ENCODE measurements at regions not wholly inside any gene's neighbourhood (a gene's known extent, or its start where the extent isn't known, plus 50 kb on each side); places are given as distances from the start of the nearest gene placed in this dataset.
A peak's percentile ranks its signal among the peaks of the same experiment; 100 is the strongest.

DNA sequence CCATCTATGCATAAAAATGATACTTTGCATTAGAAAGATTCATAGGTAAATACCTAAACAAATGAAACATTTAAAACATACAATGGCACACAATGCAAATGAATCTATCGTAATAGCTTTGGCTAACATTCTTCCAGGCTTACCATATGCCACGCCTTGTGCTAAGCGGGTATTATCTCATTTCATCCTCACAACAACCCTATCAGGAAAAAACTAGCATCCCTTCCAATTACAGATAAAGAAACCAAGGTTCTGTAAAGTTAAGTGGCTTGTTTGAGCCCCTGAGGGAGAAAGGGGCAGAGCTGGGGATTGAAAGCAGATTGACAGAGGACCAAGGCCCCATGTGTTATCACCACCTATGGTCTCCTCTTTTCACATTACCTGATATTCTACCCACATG, 145.4 kb upstream of the ETAA1 start:
- no peak overlapping the region; the same call in 1 of the 2 replicates for H3K4ac ChIP-seq (ENCODE audit: low read depth, low read length)
- H3K9me1 ChIP-seq (ENCODE audit: insufficient read depth, low read length) = peaks cover 3% of the 10 kb centered on the region; the same call in 1 of the 2 replicates
- no peak overlapping the region for H3K4me2 ChIP-seq (ENCODE audit: low read depth, low read length)
- 0 out of 2 replicates have a peak overlapping the region, but pooled peaks have one; percentile 32 for H4K91ac ChIP-seq (ENCODE audit: insufficient read depth, low read depth, low read length)
- TF ChIP-seq CHD1 (IDR thresholded peaks at IDR 0.05; ENCODE audit: low read depth, low read length) (no peak), MAFK (IDR thresholded peaks at IDR 0.05; ENCODE audit: low read depth, low read length) (no peak), BHLHE40 (IDR thresholded peaks at IDR 0.05; ENCODE audit: low read depth, low read length) (no peak), RFX5 (IDR thresholded peaks at IDR 0.05; ENCODE audit: low read depth, low read length) (no peak), RAD21 (IDR thresholded peaks at IDR 0.05; ENCODE audit: low read length) (no peak), NFE2L2 (IDR thresholded peaks at IDR 0.05; ENCODE audit: low read depth, low read length) (no peak), CEBPB (IDR thresholded peaks at IDR 0.05; ENCODE audit: low read depth, low read length) (no peak), MAZ (IDR thresholded peaks at IDR 0.05; ENCODE audit: borderline replicate concordance, low read depth, low read length) (no peak), FOS (IDR thresholded peaks at IDR 0.05; ENCODE audit: low read depth, low read length) (no peak), RCOR1 (IDR thresholded peaks at IDR 0.05; ENCODE audit: insufficient replicate concordance, low read length) (no peak), POLR2A (IDR thresholded peaks at IDR 0.05; ENCODE audit: low read depth, low read length) (no peak), SMC3 (IDR thresholded peaks at IDR 0.05; ENCODE audit: low read depth, low read length) (no peak), MXI1 (IDR thresholded peaks at IDR 0.05; ENCODE audit: borderline replicate concordance, low read depth, low read length) (no peak)
- TF ChIP-seq, protein P1, sequence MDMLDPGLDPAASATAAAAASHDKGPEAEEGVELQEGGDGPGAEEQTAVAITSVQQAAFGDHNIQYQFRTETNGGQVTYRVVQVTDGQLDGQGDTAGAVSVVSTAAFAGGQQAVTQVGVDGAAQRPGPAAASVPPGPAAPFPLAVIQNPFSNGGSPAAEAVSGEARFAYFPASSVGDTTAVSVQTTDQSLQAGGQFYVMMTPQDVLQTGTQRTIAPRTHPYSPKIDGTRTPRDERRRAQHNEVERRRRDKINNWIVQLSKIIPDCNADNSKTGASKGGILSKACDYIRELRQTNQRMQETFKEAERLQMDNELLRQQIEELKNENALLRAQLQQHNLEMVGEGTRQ (IDR thresholded peaks at IDR 0.05; ENCODE audit: low read depth, low read length) = no peak
- TF ChIP-seq, protein P2, sequence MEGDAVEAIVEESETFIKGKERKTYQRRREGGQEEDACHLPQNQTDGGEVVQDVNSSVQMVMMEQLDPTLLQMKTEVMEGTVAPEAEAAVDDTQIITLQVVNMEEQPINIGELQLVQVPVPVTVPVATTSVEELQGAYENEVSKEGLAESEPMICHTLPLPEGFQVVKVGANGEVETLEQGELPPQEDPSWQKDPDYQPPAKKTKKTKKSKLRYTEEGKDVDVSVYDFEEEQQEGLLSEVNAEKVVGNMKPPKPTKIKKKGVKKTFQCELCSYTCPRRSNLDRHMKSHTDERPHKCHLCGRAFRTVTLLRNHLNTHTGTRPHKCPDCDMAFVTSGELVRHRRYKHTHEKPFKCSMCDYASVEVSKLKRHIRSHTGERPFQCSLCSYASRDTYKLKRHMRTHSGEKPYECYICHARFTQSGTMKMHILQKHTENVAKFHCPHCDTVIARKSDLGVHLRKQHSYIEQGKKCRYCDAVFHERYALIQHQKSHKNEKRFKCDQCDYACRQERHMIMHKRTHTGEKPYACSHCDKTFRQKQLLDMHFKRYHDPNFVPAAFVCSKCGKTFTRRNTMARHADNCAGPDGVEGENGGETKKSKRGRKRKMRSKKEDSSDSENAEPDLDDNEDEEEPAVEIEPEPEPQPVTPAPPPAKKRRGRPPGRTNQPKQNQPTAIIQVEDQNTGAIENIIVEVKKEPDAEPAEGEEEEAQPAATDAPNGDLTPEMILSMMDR (conservative IDR thresholded peaks at IDR 0.05; ENCODE audit: low read depth, low read length) = no peak
- TF ChIP-seq, protein P3, sequence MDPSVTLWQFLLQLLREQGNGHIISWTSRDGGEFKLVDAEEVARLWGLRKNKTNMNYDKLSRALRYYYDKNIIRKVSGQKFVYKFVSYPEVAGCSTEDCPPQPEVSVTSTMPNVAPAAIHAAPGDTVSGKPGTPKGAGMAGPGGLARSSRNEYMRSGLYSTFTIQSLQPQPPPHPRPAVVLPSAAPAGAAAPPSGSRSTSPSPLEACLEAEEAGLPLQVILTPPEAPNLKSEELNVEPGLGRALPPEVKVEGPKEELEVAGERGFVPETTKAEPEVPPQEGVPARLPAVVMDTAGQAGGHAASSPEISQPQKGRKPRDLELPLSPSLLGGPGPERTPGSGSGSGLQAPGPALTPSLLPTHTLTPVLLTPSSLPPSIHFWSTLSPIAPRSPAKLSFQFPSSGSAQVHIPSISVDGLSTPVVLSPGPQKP (IDR thresholded peaks at IDR 0.05; ENCODE audit: borderline replicate concordance, low read depth, low read length) = no peak
- H3K23ac ChIP-seq (ENCODE audit: low read depth, low read length) = no peak overlapping the region
- H3K79me1 ChIP-seq (ENCODE audit: low read depth in 1 of 2, low read length in 2 of 2) = peaks cover 0 to 4% of the 10 kb centered on the region in 2 experiments; a peak in 2 of 4 replicates
- H3K18ac ChIP-seq (ENCODE audit: low read depth, low read length) = peak overlapping the region; percentile 68; the same call in 1 of the 2 replicates
- peak overlapping the region in 1 of 2 experiments; percentile 9; a peak in 2 of 4 replicates for H4K8ac ChIP-seq (ENCODE audit: low read depth in 2 of 2, low read length in 2 of 2)
- H3K9ac ChIP-seq (ENCODE audit: low read depth, low read length) = no peak overlapping the region
- no peak for ATAC-seq (ENCODE audit: low read depth)
- H2BK15ac ChIP-seq (ENCODE audit: low read depth, low read length) = peak overlapping the region; percentile 74; the same call in 1 of the 3 replicates
- H3K36me3 ChIP-seq (ENCODE audit: control insufficient read depth, insufficient read depth, low read length) = no peaks in the 10 kb centered on the region
- H4K5ac ChIP-seq (ENCODE audit: low read depth, low read length) = peak overlapping the region; percentile 30; the same call in 1 of the 2 replicates
- H3K9me3 ChIP-seq (ENCODE audit: control insufficient read depth, insufficient read depth, low read length) = no peaks in the 10 kb centered on the region
- no peaks in the 10 kb centered on the region for H4K20me1 ChIP-seq (ENCODE audit: insufficient read depth, low read length)
- H3K27me3 ChIP-seq (ENCODE audit: control insufficient read depth, insufficient read depth, low read length) = no peaks in the 10 kb centered on the region
- H2BK5ac ChIP-seq (ENCODE audit: low read depth, low read length, poor library complexity, severe bottlenecking) = peak overlapping the region; percentile 12
- intact Hi-C loops (cut with micrococcal nuclease) = no loop called here
- H2AFZ ChIP-seq (replicated peaks; ENCODE audit: low read length, poor library complexity) = no peak overlapping the region
- peak overlapping the region; percentile 34; the same call in 1 of the 2 replicates for H2BK120ac ChIP-seq (ENCODE audit: low read depth, low read length)
- WGBS, 2 experiments (ENCODE audit: extremely low coverage in 2 of 2, insufficient read length in 1 of 2) = no CpG with 5 or more reads among the region's 3 CpGs
- POLR2A ChIA-PET (ENCODE audit: unreplicated experiment) = no interaction called here
- CTCF ChIA-PET = interaction anchor here (0.9 kb wide), 1 partner anchor 14 kb away, joined by 3 read pairs; no protein-coding TSS in a partner anchor
- no TSS peak for BruUV-seq (replicated peaks)
- no peak overlapping the region for H2AK9ac ChIP-seq (replicated peaks; ENCODE audit: low read depth, low read length, poor library complexity)
- peaks cover 9% of the 10 kb centered on the region; the same call in 1 of the 2 replicates for H3K4me1 ChIP-seq (ENCODE audit: control insufficient read depth, insufficient read depth, low read length)
- dilution Hi-C loops (cut with HindIII; ENCODE audit: low sequenced_read_pairs, unreplicated experiment) = no loop called here
- H3K27ac ChIP-seq (ENCODE audit: insufficient read depth, low read length) = no peak overlapping the region
- H3K14ac ChIP-seq (replicated peaks; ENCODE audit: low read depth, low read length) = peak overlapping the region; percentile 60; the same call in 1 of the 2 replicates
- H3K4me3 ChIP-seq (ENCODE audit: insufficient read depth, low read depth, low read length) = no peak overlapping the region
- H2AK5ac ChIP-seq (ENCODE audit: low read depth, low read length) = no peak overlapping the region
- H2BK20ac ChIP-seq (ENCODE audit: low read depth, low read length) = peak overlapping the region; percentile 46; the same call in 1 of the 2 replicates
- in situ Hi-C loops (cut with MboI; ENCODE audit: low sequenced_read_pairs) = loop anchor here (10.0 kb wide), 1 partner anchor 817 kb away; the partner anchor contains the start of gene MEIS1
- no peak overlapping the region for H3K56ac ChIP-seq (ENCODE audit: extremely low read depth, insufficient read depth, low read length)
- no peak for DNase-seq

Data from IMR-90 (cell line).